HG03103 (cell line): ENCODE measurements at regions not wholly inside any gene's neighbourhood (a gene's known extent, or its start where the extent isn't known, plus 50 kb on each side); places are given as distances from the start of the nearest gene placed in this dataset.

Source experiments
- ATAC-seq: cut with Tn5 transposase; IDR thresholded peaks from one replicate; pipeline ENCODE4 v1.9.1; 2021; ENCODE audit warnings: low read depth; ENCODE audit not compliant: unreplicated experiment

- no peak for ATAC-seq
Observed at GRCh38 chr13:67353941-67354340, 123.8 kb upstream of the PCDH9 start.

DNA sequence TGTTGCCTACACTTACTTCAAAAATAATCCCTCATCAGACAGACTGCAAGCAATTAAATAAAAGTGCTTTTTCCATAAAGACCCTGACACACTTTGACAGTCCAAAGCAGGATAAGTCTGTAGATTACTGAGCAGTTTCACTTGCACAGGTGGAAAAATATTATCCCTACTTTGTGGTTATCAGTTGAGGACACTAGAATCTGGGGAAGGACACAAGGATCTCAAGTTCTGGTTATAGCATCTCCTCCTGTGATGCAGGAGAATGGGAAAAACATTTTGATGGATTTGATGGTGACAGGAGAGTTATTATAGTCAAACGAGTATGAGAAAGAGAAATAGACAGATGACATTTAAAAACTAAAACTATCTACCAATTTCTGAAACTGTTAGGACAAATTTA, 122.9 kb upstream of the PCDH9 start:
- ATAC-seq, result no peak

DNA sequence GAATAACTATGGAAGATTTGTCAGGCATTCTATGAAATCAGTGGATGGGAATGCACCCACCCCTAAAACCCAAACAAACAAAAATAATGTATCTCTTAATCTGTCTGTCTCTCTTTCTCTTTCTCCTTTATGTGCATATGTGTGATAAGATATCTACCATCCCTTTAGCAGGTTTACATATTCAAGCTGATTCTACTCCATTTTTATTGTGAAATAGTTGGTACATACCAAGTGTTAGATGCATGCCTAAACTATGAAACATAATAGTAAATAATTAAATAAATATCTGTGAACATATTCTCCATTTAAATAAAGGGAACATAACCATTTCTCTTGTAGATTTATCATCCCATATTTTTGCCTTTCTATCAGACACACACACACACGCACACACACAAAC, 121.8 kb upstream of the PCDH9 start:
- no peak for ATAC-seq

- ATAC-seq, result no peak
Observed at GRCh38 chr13:67351114-67351513, 121.0 kb upstream of the PCDH9 start.

DNA sequence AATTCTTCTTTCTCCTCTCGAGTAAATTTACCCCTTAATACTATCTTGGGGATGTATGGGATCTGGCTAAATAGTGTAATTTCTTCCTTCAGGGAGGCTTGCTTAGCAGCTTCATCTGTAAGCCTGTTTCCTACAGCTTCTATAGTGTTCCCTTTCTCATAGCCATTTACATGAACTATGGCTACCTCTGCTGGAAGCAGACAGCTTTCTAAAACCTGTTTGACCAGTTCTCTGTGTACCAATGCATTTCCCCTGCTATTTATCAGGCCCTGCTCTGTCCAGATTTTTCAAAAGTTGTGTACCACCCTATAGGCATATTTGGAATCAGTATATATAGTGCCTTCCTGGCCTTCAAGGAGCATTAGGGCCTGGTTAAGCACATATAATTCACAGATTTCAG, 113.6 kb upstream of the PCDH9 start:
- ATAC-seq, result no peak

DNA sequence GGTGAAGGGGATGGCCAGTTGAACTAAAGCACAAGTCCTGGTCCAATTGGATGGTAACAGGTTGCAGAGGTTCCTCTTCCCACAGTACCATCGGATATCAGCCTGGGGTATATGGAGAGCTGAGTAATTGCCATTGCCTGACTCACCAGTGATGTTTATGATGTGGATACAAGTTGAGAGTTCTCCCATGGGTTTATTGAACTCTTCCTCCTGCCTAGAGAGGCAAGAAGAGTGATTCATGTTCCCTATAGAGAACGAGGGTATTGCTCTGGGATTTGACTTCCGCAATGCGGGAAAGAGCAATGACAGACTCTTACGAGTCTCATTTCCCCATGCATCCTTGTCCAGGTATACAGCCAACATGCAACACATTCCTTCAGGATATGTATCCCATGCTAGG, 111.3 kb upstream of the PCDH9 start:
- no peak for ATAC-seq

DNA sequence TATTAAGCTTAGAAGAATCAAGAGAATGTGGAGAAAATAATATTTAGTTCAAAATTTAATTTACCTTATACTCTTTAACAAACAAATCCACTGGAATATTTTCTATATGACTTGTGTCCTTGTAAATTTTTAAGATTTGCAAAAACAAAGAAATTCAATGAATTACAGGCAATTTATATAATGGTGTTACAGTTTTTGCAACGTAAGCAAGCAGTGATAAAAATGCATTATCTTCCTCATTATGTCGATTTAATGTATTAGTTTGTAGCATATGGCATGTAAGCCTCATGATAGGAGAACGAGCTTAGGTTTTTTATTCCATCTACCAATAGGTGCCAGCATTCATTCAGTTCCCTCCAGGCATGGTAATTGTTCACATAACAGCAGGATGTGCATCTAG, 100.0 kb upstream of the PCDH9 start:
- no peak for ATAC-seq

GRCh38 chr13:67328895-67329294, 98.8 kb upstream of the PCDH9 start:
- no peak for ATAC-seq

- no peak for ATAC-seq
Observed at GRCh38 chr13:67318860-67319259, 88.7 kb upstream of the PCDH9 start.

GRCh38 chr13:67318398-67318797, 88.3 kb upstream of the PCDH9 start:
- ATAC-seq, result no peak

GRCh38 chr13:67314405-67314804, 84.3 kb upstream of the PCDH9 start:
- no peak for ATAC-seq

- ATAC-seq, result no peak
Observed at GRCh38 chr13:67308004-67308772, 78.1 kb upstream of the PCDH9 start.

- no peak for ATAC-seq
Observed at GRCh38 chr13:67306742-67307141, 76.6 kb upstream of the PCDH9 start.

GRCh38 chr13:67303661-67304333, 73.7 kb upstream of the PCDH9 start:
- ATAC-seq, result no peak

- ATAC-seq, result no peak
Observed at GRCh38 chr13:67299751-67300150, 69.6 kb upstream of the PCDH9 start.

- no peak for ATAC-seq
Observed at GRCh38 chr13:67299072-67299635, 69.0 kb upstream of the PCDH9 start.

DNA sequence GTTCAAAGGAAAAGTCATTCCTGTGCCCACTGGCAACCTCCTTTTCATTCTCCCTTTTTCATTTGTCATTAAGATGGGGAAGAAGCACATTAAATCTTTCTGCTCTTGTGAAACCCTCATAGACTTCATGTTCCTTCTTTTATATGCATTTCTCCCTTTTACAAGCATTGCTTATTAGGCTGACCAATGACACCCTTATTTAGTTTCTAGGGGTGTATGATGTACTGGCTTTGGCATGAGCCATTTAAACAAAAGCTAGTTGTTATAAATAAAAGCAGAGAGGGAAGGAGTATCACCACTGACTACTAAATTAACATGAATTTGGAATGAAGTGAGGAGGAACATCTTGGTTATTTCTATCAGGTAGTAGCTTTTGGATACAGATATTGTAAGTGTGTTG, 68.2 kb upstream of the PCDH9 start:
- ATAC-seq, result no peak

DNA sequence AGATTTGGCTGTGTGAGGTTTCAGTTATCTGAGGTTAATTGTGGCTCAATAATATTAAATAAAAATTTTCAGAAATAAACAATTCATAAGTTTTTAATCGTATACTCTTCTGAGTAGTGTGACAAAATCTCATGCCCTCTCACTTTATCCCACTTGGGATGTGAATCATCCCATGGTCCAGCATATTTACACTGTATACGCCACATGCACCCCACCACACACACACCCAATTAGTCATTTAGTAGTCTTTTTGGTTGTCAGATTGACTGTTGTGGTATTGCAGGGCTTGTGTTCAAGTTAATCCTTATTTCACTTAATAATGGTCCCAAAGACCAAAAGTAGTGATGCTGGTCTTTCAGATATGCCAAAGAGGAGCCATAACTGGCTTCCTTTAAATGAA, 66.4 kb upstream of the PCDH9 start:
- ATAC-seq, result no peak

GRCh38 chr13:67292886-67293285, 62.8 kb upstream of the PCDH9 start:
- no peak for ATAC-seq

GRCh38 chr13:67285611-67286010, 55.5 kb upstream of the PCDH9 start:
- no peak for ATAC-seq

DNA sequence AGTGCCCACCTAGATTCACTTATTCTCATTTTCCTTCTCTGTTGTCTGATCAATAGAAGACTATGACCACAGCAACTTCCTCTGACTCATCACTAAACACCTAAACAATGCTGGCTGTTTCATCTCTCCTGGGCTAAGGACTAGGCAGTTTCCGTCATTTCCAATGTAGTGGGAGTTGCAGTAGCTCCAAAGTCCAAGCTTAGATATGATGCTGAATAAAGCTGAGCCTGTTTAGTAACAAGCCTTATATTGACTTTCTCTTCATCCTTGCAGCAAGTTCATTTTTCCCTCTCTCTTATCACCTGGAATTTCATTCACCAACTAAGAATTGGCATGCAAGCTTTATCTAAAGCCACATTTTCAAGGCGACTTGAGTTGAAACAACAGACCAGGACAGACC, 53.5 kb upstream of the PCDH9 start:
- no peak for ATAC-seq

DNA sequence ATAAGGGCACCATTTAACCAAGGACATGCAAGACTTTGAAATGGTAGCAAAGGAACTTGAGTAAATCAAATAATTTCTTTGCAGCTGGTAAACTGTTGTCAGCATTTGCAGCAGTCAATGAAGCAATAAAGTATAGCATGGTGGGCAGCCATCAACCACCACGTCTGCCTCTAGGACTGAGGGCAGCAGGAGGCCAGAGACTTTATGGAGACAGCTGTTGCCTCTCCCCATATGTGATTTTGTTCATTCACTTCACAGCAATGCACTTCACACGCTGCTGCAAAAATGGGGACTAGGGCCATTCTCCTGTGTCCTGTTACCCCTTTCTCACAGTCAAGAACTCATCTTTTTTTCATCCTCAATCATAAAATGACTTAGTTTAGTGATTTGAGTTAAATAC, 51.3 kb upstream of the PCDH9 start:
- no peak for ATAC-seq
